IgD-negative memory B cell (primary cell): ENCODE measurements at regions not wholly inside any gene's neighbourhood (a gene's known extent, or its start where the extent isn't known, plus 50 kb on each side); places are given as distances from the start of the nearest gene placed in this dataset.
"Not testable (repeated sequence)": the region's sequence is repeated elsewhere in the genome, so short reads cannot be mapped to it uniquely, and the experiment has no call there.

Experiments used
- H3K27ac Mint-ChIP-seq, 3 donors: one replicate each; pipeline ENCODE4 v1.8.0; 2020 to 2022; ENCODE audit warnings: mild to moderate bottlenecking in 3 of 3, mixed read lengths in 3 of 3, moderate library complexity in 1 of 3
- H3K27me3 Mint-ChIP-seq: one replicate; pipeline ENCODE4 v1.8.0; 2021; ENCODE audit warnings: mixed read lengths
- H3K36me3 Mint-ChIP-seq: one replicate; pipeline ENCODE4 v1.8.0; 2020; ENCODE audit warnings: mild to moderate bottlenecking, mixed read lengths
- H3K4me1 Mint-ChIP-seq, 3 donors: one replicate each; pipeline ENCODE4 v1.8.0; 2020 to 2022; ENCODE audit warnings: mixed read lengths in 3 of 3, mild to moderate bottlenecking in 1 of 3
- H3K4me3 Mint-ChIP-seq, 4 donors: one replicate each; pipeline ENCODE4 v1.8.0; 2020 to 2022; ENCODE audit warnings: mild to moderate bottlenecking in 4 of 4, mixed read lengths in 4 of 4, moderate library complexity in 3 of 4
- H3K9me3 Mint-ChIP-seq, 3 donors: one replicate each; pipeline ENCODE4 v1.8.0; 2020 to 2021; ENCODE audit warnings: mixed read lengths in 3 of 3, mild to moderate bottlenecking in 1 of 3

- H3K36me3 Mint-ChIP-seq, H3K9me3 Mint-ChIP-seq, H3K27ac Mint-ChIP-seq, H3K4me1 Mint-ChIP-seq, H3K4me3 Mint-ChIP-seq, H3K27me3 Mint-ChIP-seq: not testable (repeated sequence)
These were observed 63.3 kb upstream of the CEP78 start for GRCh38 chr9:78172610-78173009.

- Mint-ChIP-seq H3K36me3 (peaks cover 2% of the 10 kb centered on the region), H3K4me1 (peaks cover 0 to 2% (median 0%) of the 10 kb centered on the region in 3 donors), H3K27ac (no peak overlapping the region), H3K4me3 (no peak overlapping the region), H3K27me3 (no peaks in the 10 kb centered on the region), H3K9me3 (peaks cover 0 to 7% (median 0%) of the 10 kb centered on the region in 3 donors)
These were observed 64.2 kb upstream of the CEP78 start for GRCh38 chr9:78171651-78172050.

GRCh38 chr9:78169125-78169524, 66.8 kb upstream of the CEP78 start:
- H3K9me3 Mint-ChIP-seq = peaks cover 3 to 9% (median 5%) of the 10 kb centered on the region in 3 donors
- H3K36me3 Mint-ChIP-seq = peaks cover 3% of the 10 kb centered on the region
- no peaks in the 10 kb centered on the region for H3K27me3 Mint-ChIP-seq
- no peak overlapping the region for H3K27ac Mint-ChIP-seq
- no peak overlapping the region for H3K4me3 Mint-ChIP-seq
- peaks cover 0 to 2% (median 0%) of the 10 kb centered on the region in 3 donors for H3K4me1 Mint-ChIP-seq

GRCh38 chr9:78167356-78167755, 68.5 kb upstream of the CEP78 start:
- Mint-ChIP-seq H3K4me3 (no peak overlapping the region), H3K36me3 (peaks cover 3% of the 10 kb centered on the region), H3K27me3 (no peaks in the 10 kb centered on the region), H3K27ac (no peak overlapping the region), H3K4me1 (peaks cover 0 to 2% (median 0%) of the 10 kb centered on the region in 3 donors), H3K9me3 (peaks cover 6 to 13% (median 8%) of the 10 kb centered on the region in 3 donors)

- no peaks in the 10 kb centered on the region for H3K27me3 Mint-ChIP-seq
- H3K9me3 Mint-ChIP-seq = peaks cover 5 to 16% (median 6%) of the 10 kb centered on the region in 3 donors
- H3K4me1 Mint-ChIP-seq = no peaks in the 10 kb centered on the region
- H3K27ac Mint-ChIP-seq = no peak overlapping the region
- H3K4me3 Mint-ChIP-seq = no peak overlapping the region
- peaks cover 2% of the 10 kb centered on the region for H3K36me3 Mint-ChIP-seq
These were observed 72.0 kb upstream of the CEP78 start for GRCh38 chr9:78163834-78164233.

GRCh38 chr9:78158286-78158685, 77.6 kb upstream of the CEP78 start:
- Mint-ChIP-seq H3K27me3 (peaks cover 4% of the 10 kb centered on the region), H3K4me1 (no peaks in the 10 kb centered on the region), H3K36me3 (no peaks in the 10 kb centered on the region), H3K27ac (no peak overlapping the region), H3K4me3 (no peak overlapping the region), H3K9me3 (peaks cover 0 to 5% (median 0%) of the 10 kb centered on the region in 3 donors)

GRCh38 chr9:78150983-78151356, 84.9 kb upstream of the CEP78 start:
- no peak overlapping the region for H3K27ac Mint-ChIP-seq
- H3K27me3 Mint-ChIP-seq = peaks cover 4% of the 10 kb centered on the region
- no peak overlapping the region for H3K4me3 Mint-ChIP-seq

GRCh38 chr9:78150312-78150982, 85.4 kb upstream of the CEP78 start:
- H3K4me1 Mint-ChIP-seq = peaks cover 9 to 16% (median 11%) of the 10 kb centered on the region in 3 donors
- no peaks in the 10 kb centered on the region for H3K9me3 Mint-ChIP-seq
- peak overlapping the region in 1 of 3 donors; percentile 5 for H3K27ac Mint-ChIP-seq
- peaks cover 2% of the 10 kb centered on the region for H3K36me3 Mint-ChIP-seq
- peak overlapping the region in 2 of 4 donors; percentile 53 to 56 for H3K4me3 Mint-ChIP-seq
- peaks cover 4% of the 10 kb centered on the region for H3K27me3 Mint-ChIP-seq

More at GRCh38 chr9:78150983-78151356, 84.9 kb upstream of the CEP78 start:
- no peaks in the 10 kb centered on the region for H3K9me3 Mint-ChIP-seq
- peaks cover 2% of the 10 kb centered on the region for H3K36me3 Mint-ChIP-seq
- H3K4me1 Mint-ChIP-seq = peaks cover 9 to 16% (median 11%) of the 10 kb centered on the region in 3 donors

GRCh38 chr9:78149702-78150291, 86.1 kb upstream of the CEP78 start:
- Mint-ChIP-seq H3K36me3 (peaks cover 2% of the 10 kb centered on the region), H3K4me1 (peaks cover 9 to 16% (median 11%) of the 10 kb centered on the region in 3 donors), H3K27ac (no peak overlapping the region), H3K9me3 (no peaks in the 10 kb centered on the region), H3K27me3 (peaks cover 4% of the 10 kb centered on the region), H3K4me3 (peak overlapping the region in 1 of 4 donors; percentile 79)

GRCh38 chr9:78146241-78146640, 89.6 kb upstream of the CEP78 start:
- Mint-ChIP-seq H3K4me3 (no peak overlapping the region), H3K27ac (no peak overlapping the region), H3K4me1 (peaks cover 4 to 15% (median 7%) of the 10 kb centered on the region in 3 donors), H3K27me3 (no peaks in the 10 kb centered on the region), H3K9me3 (peaks cover 2 to 11% (median 5%) of the 10 kb centered on the region in 3 donors), H3K36me3 (no peaks in the 10 kb centered on the region)

GRCh38 chr9:78144663-78145377, 91.1 kb upstream of the CEP78 start:
- H3K27ac Mint-ChIP-seq = no peak overlapping the region
- no peaks in the 10 kb centered on the region for H3K27me3 Mint-ChIP-seq
- no peak overlapping the region for H3K4me3 Mint-ChIP-seq
- peaks cover 1% of the 10 kb centered on the region for H3K36me3 Mint-ChIP-seq
- peaks cover 0 to 5% (median 1%) of the 10 kb centered on the region in 3 donors for H3K4me1 Mint-ChIP-seq
- peaks cover 4 to 14% (median 5%) of the 10 kb centered on the region in 3 donors for H3K9me3 Mint-ChIP-seq

GRCh38 chr9:78144008-78144381, 91.9 kb upstream of the CEP78 start:
- peaks cover 5 to 20% (median 9%) of the 10 kb centered on the region in 3 donors for H3K9me3 Mint-ChIP-seq
- H3K27ac Mint-ChIP-seq = no peak overlapping the region
- no peaks in the 10 kb centered on the region for H3K27me3 Mint-ChIP-seq
- H3K4me3 Mint-ChIP-seq = no peak overlapping the region
- H3K36me3 Mint-ChIP-seq = peaks cover 4% of the 10 kb centered on the region
- H3K4me1 Mint-ChIP-seq = peaks cover 0 to 2% (median 1%) of the 10 kb centered on the region in 3 donors

- Mint-ChIP-seq H3K4me3 (no peak overlapping the region), H3K27ac (no peak overlapping the region)
These were observed 92.4 kb upstream of the CEP78 start for GRCh38 chr9:78143281-78144007.

GRCh38 chr9:78142264-78142663, 93.6 kb upstream of the CEP78 start:
- H3K27ac Mint-ChIP-seq, H3K27me3 Mint-ChIP-seq, H3K36me3 Mint-ChIP-seq, H3K4me3 Mint-ChIP-seq, H3K4me1 Mint-ChIP-seq: not testable (repeated sequence)
- peaks cover 5 to 20% (median 10%) of the 10 kb centered on the region in 3 donors for H3K9me3 Mint-ChIP-seq

More at GRCh38 chr9:78143281-78144007, 92.4 kb upstream of the CEP78 start:
- peaks cover 5 to 20% (median 9%) of the 10 kb centered on the region in 3 donors for H3K9me3 Mint-ChIP-seq
- H3K36me3 Mint-ChIP-seq = peaks cover 4% of the 10 kb centered on the region
- no peaks in the 10 kb centered on the region for H3K27me3 Mint-ChIP-seq
- H3K4me1 Mint-ChIP-seq = peaks cover 0 to 2% (median 1%) of the 10 kb centered on the region in 3 donors

- H3K36me3 Mint-ChIP-seq = peaks cover 5% of the 10 kb centered on the region
- peaks cover 0 to 6% (median 4%) of the 10 kb centered on the region in 3 donors for H3K9me3 Mint-ChIP-seq
- peaks cover 7 to 9% (median 8%) of the 10 kb centered on the region in 3 donors for H3K4me1 Mint-ChIP-seq
- H3K4me3 Mint-ChIP-seq = peak overlapping the region in 1 of 4 donors; percentile 20
- no peaks in the 10 kb centered on the region for H3K27me3 Mint-ChIP-seq
- no peak overlapping the region for H3K27ac Mint-ChIP-seq
These were observed 102.1 kb upstream of the CEP78 start for GRCh38 chr9:78133751-78134150.
